Testis (tissue), 2 donors: ENCODE measurements at regions not wholly inside any gene's neighbourhood (a gene's known extent, or its start where the extent isn't known, plus 50 kb on each side); places are given as distances from the start of the nearest gene placed in this dataset.

Experiments used
- CTCF ChIP-seq, 3 experiments: fragments of 450-650 bp in 2 of 3; fragments of 200-600 bp in 1 of 3; sonication (generic) in 1 of 3; IDR thresholded peaks; one replicate each; pipeline ENCODE4 v1.5.1; 2016 to 2019; ENCODE audit warnings: antibody characterized with exemption in 3 of 3, mild to moderate bottlenecking in 2 of 3, moderate library complexity in 1 of 3
- POLR2A ChIP-seq: fragments of 450-650 bp; IDR thresholded peaks from one replicate; pipeline ENCODE4 v1.6.1; 2017; ENCODE audit warnings: antibody characterized with exemption, mild to moderate bottlenecking, moderate library complexity

DNA sequence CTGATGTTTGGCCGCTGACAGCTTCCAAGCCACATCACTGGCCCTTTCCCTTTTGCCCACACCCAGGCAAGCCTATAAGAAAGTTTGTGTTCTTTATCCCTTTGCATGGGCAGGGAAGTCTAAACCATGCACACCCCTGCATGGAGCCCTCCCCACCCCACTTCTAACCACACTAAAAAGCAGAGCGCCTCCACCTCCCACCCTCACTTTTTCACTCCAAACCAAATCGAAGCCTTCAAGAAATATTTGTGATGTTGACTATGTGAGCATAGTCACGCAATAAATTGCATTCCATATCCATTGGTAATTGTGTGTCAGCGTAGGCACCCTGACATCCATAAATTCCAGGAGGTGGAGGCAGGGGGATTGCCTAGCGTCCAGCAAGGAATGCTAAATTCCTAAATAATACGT, 104.4 kb upstream of the LSM14A start:
- no peak for TF ChIP-seq CTCF (IDR thresholded peaks at IDR 0.05)
- no peak for TF ChIP-seq POLR2A
